CD4-positive, alpha-beta T cell treated with Interleukin-6 at 100 ng/mL for 8 hours (primary cell): ENCODE measurements at regions not wholly inside any gene's neighbourhood (a gene's known extent, or its start where the extent isn't known, plus 50 kb on each side); places are given as distances from the start of the nearest gene placed in this dataset.
"Not testable (repeated sequence)": the region's sequence is repeated elsewhere in the genome, so short reads cannot be mapped to it uniquely, and the experiment has no call there.

Source experiments
- DNase-seq: peaks from one replicate; pipeline ENCODE4 v3.0.0-alpha.2; 2020; ENCODE audit warnings: mixed read lengths, low spot score

GRCh38 chr6:140537834-140538705, 1163.6 kb upstream of the CITED2 start:
- no peak for DNase-seq

GRCh38 chr6:140537211-140537610, 1162.8 kb upstream of the CITED2 start:
- DNase-seq = no peak

DNA sequence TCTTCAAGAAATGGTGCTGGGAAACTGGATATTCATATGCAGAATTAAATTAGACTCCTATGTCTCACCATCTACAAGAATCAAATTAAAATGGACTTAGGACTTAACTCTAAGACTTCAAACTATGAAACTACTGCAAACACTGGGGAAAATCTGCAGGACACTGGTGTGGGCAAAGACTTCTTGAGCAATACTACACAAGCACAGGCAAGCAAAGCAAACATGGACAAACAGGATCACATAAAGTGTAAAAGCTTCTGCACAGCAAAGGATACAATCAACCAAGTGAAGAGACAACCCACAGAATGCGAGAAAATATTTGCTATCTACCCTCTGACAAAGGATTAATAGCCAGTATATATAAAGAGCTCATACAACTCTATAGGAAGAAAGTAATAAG, 1161.1 kb upstream of the CITED2 start:
- no peak for DNase-seq

DNA sequence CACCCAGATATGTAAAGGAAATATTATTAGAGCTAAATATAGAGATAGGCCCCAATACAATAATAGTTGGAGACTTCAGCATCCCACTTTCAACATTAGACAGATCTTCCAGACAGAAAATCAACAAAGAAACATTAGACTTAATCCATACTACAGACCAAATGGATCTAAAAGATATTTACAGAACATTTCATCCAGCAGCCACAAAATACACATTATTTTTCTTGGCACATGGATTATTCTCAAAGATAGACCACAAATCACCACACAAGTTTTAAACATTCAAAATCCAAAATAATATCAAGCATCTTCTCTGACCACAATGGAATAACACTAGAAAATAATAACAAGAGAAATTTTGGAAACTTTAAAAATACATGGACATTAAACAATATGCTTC, 1159.1 kb upstream of the CITED2 start:
- no peak for DNase-seq

DNA sequence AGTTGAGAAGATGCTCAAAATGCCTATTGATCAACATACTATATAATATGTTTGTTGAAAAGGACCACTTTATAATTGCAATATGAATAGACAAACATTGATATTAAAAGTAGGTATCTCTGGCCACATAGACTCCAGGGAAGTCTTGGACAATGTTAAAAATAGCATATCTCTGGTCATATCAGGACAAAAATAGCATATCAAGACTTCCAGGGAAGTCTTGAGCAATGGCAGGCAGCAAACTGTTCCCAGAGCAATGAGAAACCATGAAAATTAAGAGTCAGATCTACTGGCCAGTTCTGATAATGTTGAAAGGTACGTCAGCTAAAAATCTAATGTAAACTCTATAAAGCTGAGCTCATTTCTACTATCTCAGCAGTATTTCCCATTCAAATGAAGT, 1130.3 kb upstream of the CITED2 start:
- DNase-seq = no peak

DNA sequence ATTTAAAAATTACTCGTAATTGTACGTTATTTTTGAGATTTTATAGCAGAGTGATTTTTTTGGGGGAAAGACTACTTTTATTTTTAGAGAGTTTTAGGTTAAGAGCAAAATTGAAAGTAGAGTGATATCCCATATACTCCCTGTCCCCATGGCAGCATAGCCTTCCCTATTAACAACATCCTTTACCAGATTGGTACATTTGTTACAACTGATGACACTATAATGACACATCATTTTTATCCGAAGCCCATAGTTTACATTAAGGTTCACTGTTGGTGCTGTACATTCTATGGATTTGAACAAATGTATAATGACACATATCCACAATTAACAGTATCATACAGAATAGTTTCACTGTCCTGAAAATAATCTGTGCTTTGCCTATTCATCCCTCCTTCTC, 1126.4 kb upstream of the CITED2 start:
- DNase-seq = no peak

DNA sequence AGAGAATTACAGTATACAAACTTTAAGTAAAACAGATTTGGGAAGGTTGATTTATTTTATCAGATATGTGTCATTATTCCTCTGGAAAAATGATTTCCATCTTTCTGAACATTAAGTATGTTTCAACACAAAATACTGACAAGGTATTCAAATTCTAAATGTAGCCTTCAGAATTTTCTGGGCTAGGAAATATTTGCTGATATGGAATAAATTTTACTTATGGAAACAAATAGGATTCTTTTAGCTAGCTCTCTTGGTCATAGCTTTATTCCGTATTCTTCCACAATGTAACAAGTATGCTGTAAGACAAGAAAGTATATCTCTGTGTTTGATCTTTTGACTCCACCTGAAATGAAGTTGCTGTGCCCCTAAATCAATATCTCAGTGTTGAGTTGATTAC, 1125.2 kb upstream of the CITED2 start:
- DNase-seq = no peak

DNA sequence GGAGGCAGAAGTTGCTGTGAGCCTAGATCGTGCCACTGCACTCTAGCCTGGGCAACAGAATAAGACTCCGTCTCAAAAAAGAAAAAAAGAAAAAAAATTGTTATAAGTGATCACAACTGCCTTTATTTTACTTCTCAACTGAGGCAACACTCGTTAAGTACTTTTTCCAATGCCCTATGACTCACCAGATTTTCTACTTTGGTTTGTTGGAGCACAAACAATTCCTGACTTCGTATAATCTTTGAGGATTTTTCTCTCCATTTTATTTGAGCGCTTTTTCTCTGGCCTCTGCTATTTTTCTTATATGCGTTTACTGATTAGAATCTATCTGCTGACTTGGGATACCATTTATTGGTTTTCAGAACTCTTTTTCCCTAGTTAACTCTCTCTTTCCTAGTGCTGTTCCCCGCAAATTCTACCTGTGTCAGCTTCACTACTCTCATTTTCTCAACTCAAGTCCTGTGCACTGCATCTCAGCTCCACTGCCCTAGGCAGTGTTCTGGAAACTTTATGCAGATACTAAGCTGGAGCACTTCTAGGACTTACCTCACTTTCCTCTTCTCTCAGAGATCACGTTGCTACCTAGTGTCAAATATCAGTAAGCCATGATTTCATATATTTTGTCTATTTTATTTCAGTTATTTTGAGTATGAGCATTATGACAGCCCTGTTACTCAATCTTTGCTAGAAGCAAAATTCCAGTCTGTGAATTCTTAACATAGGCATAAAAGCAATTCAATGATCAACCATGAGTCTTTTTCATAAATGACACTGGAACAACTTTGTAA, 1120.1 kb upstream of the CITED2 start:
- DNase-seq = no peak

DNA sequence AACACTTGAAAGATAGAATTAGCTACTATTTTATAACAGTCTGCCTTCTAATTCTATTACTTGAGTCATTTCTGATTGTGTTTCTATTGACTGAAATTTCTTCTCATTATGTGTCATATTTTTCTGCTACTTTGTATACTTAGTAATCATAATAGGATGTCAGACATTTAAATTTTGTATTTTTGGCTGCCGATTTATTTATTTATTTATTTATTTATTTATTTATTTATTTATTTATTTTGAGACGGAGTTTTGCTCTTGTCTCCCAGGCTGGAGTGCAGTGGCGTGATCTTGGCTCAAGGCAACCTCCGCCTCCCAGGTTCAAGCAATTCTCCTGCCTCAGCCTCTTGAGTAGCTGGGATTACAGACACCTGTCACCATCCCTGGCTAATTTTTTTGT, 1119.0 kb upstream of the CITED2 start:
- DNase-seq = not testable (repeated sequence)

- no peak for DNase-seq
These were observed 1115.6 kb upstream of the CITED2 start for GRCh38 chr6:140490081-140490480.

GRCh38 chr6:140487586-140487985, 1113.1 kb upstream of the CITED2 start:
- DNase-seq = no peak

DNA sequence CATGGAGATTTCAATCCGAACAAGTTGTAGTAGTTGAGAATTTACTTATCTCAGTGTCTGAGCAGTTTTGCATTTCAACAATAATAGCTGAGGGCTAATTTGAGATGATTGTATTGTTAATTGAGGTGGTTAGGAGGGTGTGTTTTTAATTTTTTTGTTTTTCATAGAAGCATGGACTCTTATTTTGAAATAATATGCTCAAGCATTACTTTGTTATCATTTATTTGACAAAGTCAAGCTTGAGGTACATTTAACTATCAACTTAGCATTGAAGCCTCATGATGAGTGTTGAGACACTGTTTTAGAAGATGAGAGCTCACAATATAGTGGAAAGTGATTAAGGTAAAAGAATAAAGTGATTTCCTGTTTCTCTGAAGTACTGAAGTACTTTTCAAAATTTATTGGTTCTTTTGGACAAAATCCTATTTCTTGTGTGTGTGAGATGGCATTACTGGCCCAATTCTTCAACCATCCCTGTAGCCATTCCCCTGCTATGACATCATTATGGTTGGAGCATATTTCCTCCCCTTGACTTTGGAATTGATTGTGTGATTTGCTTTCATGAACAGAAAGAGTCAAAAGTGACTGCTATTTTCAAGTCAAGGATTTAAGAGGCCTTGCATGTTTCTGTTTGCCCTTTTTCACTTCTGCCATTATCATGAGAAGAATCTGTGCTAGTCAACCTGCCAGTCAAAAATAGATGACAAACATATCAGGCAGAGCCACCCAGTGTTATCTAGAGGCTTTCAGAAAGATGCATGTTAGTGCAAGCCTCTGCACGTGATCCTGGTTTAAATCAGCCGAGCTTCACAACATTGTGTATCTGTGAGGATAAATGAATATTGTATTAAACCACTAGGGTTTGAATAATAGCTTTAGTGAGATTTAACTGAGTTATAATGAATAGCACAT, 1112.3 kb upstream of the CITED2 start:
- DNase-seq = no peak

DNA sequence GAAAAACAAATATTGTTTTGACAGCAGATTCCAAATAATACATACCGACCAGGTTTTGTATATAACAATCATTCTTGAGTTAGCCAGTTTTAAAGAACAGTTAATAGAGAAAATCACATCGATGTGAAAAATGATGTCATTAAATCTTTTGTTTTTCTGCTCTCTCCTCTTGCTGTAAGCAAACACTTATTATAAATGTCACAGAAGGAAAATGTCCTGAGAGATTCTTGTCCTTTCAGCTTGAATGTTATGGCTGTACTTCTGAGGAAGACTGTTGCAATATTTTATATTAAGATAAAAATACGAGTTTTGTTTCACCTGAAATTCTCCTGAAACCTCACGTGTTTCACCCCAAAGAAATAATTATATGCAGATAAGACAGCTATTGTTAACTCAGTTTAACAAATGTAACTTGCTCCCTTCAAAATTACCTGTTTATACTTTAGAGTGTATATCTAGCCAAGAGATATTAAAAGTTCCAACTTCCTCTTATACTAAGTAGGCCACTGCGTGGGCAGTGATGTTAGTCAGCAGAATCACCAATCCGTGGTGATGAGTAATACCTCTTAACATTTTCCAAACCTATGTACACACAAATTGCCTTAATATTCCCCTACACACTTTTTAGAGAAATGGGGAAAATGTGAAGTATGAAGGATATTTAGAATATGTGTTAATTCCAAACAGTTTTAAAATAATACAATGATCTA, 1111.4 kb upstream of the CITED2 start:
- DNase-seq = no peak

DNA sequence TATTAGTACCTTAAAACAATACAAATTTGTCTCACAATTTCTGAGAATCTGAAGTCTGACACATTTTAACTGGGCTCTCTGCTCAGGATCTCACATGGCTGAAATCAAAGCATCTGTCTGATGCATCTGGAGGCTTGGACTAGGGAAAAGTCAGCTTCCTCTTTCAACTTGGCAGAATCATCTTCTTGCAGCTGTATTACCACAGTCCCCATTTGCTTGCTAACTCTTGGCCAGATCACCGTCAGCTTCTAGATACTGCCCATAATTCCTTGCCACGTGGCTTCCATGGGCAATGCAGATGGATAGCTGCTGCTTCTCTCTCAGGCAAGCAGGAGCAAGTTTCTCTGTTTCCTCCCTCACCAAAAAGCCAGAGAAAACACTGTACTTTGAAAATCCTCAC, 1106.4 kb upstream of the CITED2 start:
- no peak for DNase-seq

DNA sequence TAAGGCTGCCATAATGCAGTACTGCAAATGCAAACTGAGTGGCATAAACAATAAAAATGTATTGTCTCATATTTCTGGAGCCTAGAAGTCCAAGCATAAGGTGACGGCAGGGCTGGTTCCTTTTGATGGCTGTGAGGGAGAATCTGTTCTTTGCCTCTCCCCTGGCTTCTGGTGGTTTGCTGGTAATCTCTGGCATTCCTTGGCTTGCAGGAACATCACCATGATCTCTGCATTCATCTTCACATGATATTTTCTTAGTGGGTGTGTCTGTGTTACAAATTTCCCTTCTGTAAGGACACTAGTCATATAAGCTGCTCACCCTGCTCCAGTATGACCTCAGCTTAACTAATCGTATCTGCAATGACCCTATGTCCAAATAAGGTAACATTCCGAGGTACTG, 1104.2 kb upstream of the CITED2 start:
- no peak for DNase-seq

GRCh38 chr6:140475086-140475485, 1100.6 kb upstream of the CITED2 start:
- DNase-seq = no peak

GRCh38 chr6:140464720-140465119, 1090.3 kb upstream of the CITED2 start:
- no peak for DNase-seq

DNA sequence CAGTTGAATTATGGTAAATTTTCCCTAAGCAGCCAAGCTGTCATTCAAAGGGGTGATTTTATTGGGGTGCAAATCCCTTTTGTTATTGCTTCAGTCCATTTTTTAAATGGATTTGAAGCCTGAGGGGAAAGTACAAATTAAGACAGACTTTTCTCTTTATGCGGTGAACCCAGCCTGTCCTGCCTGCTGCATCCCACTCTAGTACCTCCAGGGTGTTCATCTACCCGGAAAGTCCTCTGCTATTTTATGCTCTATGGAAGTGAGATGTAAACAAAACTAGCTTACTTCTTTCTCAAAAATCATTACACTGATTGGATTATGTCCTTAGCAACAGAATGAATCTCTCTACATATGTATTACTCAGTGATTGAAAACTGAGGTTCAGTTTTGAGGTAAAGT, 1088.9 kb upstream of the CITED2 start:
- DNase-seq = no peak

DNA sequence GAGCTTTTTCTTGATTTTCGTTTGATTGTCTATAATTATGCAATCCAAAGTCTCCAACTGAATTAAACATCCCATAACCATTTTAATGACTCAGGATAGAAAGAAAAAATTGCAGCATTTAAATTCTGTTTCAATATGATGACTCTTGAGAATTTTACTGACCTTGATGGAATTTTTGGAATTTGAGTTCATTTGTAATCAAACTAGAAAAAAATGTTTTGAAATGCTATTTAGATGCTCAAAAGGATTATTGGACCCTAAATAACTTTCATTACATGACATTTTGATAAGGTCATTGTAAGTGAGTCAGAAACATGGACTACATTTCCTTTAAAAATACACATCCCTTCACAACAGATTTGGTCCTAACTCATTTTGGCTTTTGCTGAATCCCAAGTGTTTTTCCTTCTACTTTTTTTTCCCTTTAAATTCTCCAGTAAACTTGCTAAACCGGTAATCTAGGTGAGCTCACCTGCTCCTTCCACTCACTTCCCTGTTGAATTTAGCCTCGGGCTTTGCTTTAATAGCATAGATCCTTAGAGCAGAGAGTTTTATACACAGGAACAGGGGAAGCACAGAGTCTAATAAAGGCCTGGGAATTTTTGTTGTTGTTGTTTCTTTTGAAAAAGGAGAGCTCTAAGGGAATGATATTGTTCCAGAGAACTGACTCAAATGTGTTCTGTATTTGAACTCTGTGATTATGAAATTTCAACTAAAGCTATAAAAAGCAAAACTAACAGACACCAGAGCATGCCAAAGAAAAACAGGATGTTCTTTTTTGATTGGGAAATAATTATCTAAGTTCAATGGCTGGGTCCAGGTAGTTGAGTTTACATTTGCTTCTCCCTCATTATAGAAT, 1088.2 kb upstream of the CITED2 start:
- DNase-seq = no peak

DNA sequence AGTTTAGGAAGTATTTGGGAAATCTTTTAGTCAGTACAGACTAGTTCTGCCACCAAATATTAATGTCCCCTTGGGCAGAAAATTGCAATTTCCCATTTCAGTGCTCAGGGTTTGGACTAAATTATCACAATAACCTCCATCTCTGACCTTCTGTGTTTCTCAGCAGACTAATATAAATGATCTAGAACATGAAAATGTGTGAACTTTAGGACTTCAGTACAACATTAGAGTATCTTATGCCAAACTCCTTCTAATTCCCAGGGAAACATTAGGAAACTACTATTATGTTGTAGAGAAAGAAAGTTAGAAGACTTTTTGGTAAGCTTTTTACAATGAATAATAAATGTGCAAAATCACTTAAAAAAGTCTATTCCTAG, 1087.6 kb upstream of the CITED2 start:
- DNase-seq = no peak

DNA sequence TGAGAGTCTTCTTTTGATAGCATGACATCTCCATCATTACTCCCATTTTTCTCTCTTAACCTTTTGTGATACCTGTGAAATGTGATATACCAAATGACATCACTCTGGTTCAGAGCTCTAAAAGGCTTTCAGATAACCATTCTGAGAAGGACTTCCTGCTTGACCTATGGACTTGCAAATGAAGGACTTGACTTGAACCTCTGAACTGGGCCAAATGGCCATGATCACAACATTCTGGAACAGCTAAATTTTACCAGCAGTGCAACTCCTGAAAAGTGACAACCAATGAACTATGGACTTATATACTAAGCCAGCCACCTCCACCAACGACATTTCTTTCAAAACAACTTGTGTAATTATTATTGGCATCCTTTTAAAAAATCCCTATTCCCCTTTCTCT, 1085.8 kb upstream of the CITED2 start:
- no peak for DNase-seq
